ENCODE measurements at regions not wholly inside any gene's neighbourhood (a gene's known extent, or its start where the extent isn't known, plus 50 kb on each side); places are given as distances from the start of the nearest gene placed in this dataset.
"Not testable (repeated sequence)": the region's sequence is repeated elsewhere in the genome, so short reads cannot be mapped to it uniquely, and the experiment has no call there.

- no peak for TF ChIP-seq CTCF (IDR thresholded peaks at IDR 0.05; ENCODE audit: insufficient read depth, low read depth, low read length)
- no peak for DNase-seq (ENCODE audit: low read depth)
- no peak overlapping the region for H3K4me3 ChIP-seq (ENCODE audit: low read depth, low read length)
Measured at GRCh38 chr4:158032733-158033415, 140.0 kb downstream of the GASK1B start.

GRCh38 chr4:158028381-158028780, 144.4 kb downstream of the GASK1B start:
- DNase-seq (ENCODE audit: low read depth); H3K4me3 ChIP-seq (ENCODE audit: low read depth, low read length): not testable (repeated sequence)

- TF ChIP-seq CTCF (IDR thresholded peaks at IDR 0.05; ENCODE audit: insufficient read depth, low read depth, low read length): no peak
- no peak for DNase-seq (ENCODE audit: low read depth)
- no peak overlapping the region for H3K4me3 ChIP-seq (ENCODE audit: low read depth, low read length)
Measured at GRCh38 chr4:158025131-158025530, 147.7 kb downstream of the GASK1B start.

- DNase-seq (ENCODE audit: low read depth): peak; percentile 85
- no peak for TF ChIP-seq CTCF (IDR thresholded peaks at IDR 0.05; ENCODE audit: insufficient read depth, low read depth, low read length)
- no peak overlapping the region for H3K4me3 ChIP-seq (ENCODE audit: low read depth, low read length)
Measured at GRCh38 chr4:158020734-158021346, 152.0 kb downstream of the GASK1B start.

- peak; percentile 96 for DNase-seq (ENCODE audit: low read depth)
- no peak overlapping the region for H3K4me3 ChIP-seq (ENCODE audit: low read depth, low read length)
- TF ChIP-seq CTCF (IDR thresholded peaks at IDR 0.05; ENCODE audit: insufficient read depth, low read depth, low read length): no peak
Measured at GRCh38 chr4:158020176-158020575, 152.6 kb downstream of the GASK1B start.

GRCh38 chr4:158018831-158019230, 154.0 kb downstream of the GASK1B start:
- no peak for DNase-seq (ENCODE audit: low read depth)
- no peak overlapping the region for H3K4me3 ChIP-seq (ENCODE audit: low read depth, low read length)
- TF ChIP-seq CTCF (IDR thresholded peaks at IDR 0.05; ENCODE audit: insufficient read depth, low read depth, low read length): no peak

- no peak for DNase-seq (ENCODE audit: low read depth)
- no peak for TF ChIP-seq CTCF (IDR thresholded peaks at IDR 0.05; ENCODE audit: insufficient read depth, low read depth, low read length)
- H3K4me3 ChIP-seq (ENCODE audit: low read depth, low read length): no peak overlapping the region
Measured at GRCh38 chr4:158018221-158018830, 154.5 kb downstream of the GASK1B start.
